ENCODE measurements at regions not wholly inside any gene's neighbourhood (a gene's known extent, or its start where the extent isn't known, plus 50 kb on each side); places are given as distances from the start of the nearest gene placed in this dataset.

DNA sequence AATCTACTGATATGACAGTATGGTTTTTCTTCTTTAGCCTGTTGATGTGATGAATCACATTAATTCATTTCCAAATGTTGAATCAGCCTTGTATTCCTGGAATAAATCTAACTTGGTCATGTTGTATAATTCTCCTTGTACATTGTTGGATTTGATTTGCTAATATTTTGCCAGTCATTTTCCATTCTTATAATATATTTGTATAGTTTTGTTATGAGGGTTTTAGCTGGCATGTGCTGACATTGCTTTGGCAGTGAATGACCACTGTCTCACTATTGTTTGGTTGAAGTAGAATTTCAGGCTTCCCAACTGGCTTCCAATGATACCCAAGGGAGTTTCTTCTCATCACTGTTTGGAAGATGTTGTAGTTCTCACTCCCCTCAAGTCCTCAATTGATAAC, 983.0 kb upstream of the PTPRD start:
- TF ChIP-seq POLR2AphosphoS5 (IDR thresholded peaks at IDR 0.05; ENCODE audit: low read depth, low read length): no peak
- TF ChIP-seq FOXP2 (optimal IDR thresholded peaks at IDR 0.05; ENCODE audit: borderline replicate concordance, extremely low read depth, extremely low read length, insufficient read depth): no peak
- TF ChIP-seq, protein P1, sequence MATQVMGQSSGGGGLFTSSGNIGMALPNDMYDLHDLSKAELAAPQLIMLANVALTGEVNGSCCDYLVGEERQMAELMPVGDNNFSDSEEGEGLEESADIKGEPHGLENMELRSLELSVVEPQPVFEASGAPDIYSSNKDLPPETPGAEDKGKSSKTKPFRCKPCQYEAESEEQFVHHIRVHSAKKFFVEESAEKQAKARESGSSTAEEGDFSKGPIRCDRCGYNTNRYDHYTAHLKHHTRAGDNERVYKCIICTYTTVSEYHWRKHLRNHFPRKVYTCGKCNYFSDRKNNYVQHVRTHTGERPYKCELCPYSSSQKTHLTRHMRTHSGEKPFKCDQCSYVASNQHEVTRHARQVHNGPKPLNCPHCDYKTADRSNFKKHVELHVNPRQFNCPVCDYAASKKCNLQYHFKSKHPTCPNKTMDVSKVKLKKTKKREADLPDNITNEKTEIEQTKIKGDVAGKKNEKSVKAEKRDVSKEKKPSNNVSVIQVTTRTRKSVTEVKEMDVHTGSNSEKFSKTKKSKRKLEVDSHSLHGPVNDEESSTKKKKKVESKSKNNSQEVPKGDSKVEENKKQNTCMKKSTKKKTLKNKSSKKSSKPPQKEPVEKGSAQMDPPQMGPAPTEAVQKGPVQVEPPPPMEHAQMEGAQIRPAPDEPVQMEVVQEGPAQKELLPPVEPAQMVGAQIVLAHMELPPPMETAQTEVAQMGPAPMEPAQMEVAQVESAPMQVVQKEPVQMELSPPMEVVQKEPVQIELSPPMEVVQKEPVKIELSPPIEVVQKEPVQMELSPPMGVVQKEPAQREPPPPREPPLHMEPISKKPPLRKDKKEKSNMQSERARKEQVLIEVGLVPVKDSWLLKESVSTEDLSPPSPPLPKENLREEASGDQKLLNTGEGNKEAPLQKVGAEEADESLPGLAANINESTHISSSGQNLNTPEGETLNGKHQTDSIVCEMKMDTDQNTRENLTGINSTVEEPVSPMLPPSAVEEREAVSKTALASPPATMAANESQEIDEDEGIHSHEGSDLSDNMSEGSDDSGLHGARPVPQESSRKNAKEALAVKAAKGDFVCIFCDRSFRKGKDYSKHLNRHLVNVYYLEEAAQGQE (IDR thresholded peaks at IDR 0.05; ENCODE audit: insufficient read depth in 1 of 2, low read depth in 2 of 2, low read length in 2 of 2): no peak
- no peak for TF ChIP-seq SIN3A (IDR thresholded peaks at IDR 0.05; ENCODE audit: borderline replicate concordance, insufficient read depth, low read length)
- TF ChIP-seq TAF1 (IDR thresholded peaks at IDR 0.05; ENCODE audit: borderline replicate concordance, insufficient read depth, low read length): no peak

GRCh38 chr9:11618241-11618805, 1005.5 kb upstream of the PTPRD start:
- TF ChIP-seq TAF1 (IDR thresholded peaks at IDR 0.05; ENCODE audit: borderline replicate concordance, insufficient read depth, low read length) (no peak), POLR2AphosphoS5 (IDR thresholded peaks at IDR 0.05; ENCODE audit: low read depth, low read length) (no peak), SIN3A (IDR thresholded peaks at IDR 0.05; ENCODE audit: borderline replicate concordance, insufficient read depth, low read length) (no peak), FOXP2 (optimal IDR thresholded peaks at IDR 0.05; ENCODE audit: borderline replicate concordance, extremely low read depth, extremely low read length, insufficient read depth) (no peak)
- TF ChIP-seq, protein P1 (IDR thresholded peaks at IDR 0.05; ENCODE audit: insufficient read depth in 1 of 2, low read depth in 2 of 2, low read length in 2 of 2): no peak

DNA sequence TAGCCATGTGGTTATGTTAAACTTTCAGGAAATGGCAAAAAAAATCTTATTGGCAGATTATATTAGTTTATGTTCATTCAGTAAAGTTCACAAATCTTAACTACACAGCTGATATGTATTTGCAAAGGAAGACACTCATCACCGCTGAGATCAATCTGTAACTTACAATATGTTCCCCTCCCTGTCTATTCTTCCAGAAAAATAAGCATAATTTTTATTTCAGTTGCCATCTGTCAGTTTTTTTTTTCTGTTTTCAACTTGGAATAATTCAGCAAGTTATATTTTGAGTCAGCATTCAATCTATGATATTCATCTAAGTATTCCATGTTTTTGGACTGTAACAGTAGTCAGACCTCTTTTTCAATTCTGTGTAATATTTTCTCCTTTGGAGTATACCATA, 1019.9 kb upstream of the PTPRD start:
- TF ChIP-seq SIN3A (IDR thresholded peaks at IDR 0.05; ENCODE audit: borderline replicate concordance, insufficient read depth, low read length): no peak

GRCh38 chr9:11646831-11647230, 1034.0 kb upstream of the PTPRD start:
- no peak for TF ChIP-seq POLR2AphosphoS5 (IDR thresholded peaks at IDR 0.05; ENCODE audit: low read depth, low read length)
- TF ChIP-seq, protein P1 (IDR thresholded peaks at IDR 0.05; ENCODE audit: insufficient read depth in 1 of 2, low read depth in 2 of 2, low read length in 2 of 2): no peak
- no peak for TF ChIP-seq TAF1 (IDR thresholded peaks at IDR 0.05; ENCODE audit: borderline replicate concordance, insufficient read depth, low read length)
- no peak for TF ChIP-seq SIN3A (IDR thresholded peaks at IDR 0.05; ENCODE audit: borderline replicate concordance, insufficient read depth, low read length)
- TF ChIP-seq FOXP2 (optimal IDR thresholded peaks at IDR 0.05; ENCODE audit: borderline replicate concordance, extremely low read depth, extremely low read length, insufficient read depth): no peak

DNA sequence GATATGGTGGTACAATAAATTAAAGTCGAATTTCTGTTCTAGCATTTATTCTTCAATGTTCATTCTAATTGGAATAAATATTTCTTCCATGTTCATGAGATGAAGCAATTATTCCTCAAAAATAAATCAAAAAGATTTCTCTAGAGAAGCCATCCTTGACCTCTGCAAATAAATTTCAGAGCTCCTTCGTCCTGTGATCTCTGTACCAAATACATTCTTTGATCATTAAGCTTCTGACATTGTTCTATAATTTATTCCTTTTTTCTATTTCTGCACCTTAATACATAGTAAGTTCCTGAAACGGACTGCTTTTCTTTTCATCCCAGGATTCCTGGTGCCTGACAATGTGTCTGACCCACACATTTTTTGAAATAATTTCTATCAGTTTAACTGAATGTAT, 1039.3 kb upstream of the TYRP1 start:
- TF ChIP-seq TAF1 (IDR thresholded peaks at IDR 0.05; ENCODE audit: borderline replicate concordance, insufficient read depth, low read length): no peak
- TF ChIP-seq FOXP2 (optimal IDR thresholded peaks at IDR 0.05; ENCODE audit: borderline replicate concordance, extremely low read depth, extremely low read length, insufficient read depth): no peak
- TF ChIP-seq POLR2AphosphoS5 (IDR thresholded peaks at IDR 0.05; ENCODE audit: low read depth, low read length): no peak
- TF ChIP-seq, protein P1 (IDR thresholded peaks at IDR 0.05; ENCODE audit: insufficient read depth in 1 of 2, low read depth in 2 of 2, low read length in 2 of 2): no peak
- no peak for TF ChIP-seq SIN3A (IDR thresholded peaks at IDR 0.05; ENCODE audit: borderline replicate concordance, insufficient read depth, low read length)

Data from PFSK-1 (cell line).